ENCODE measurements at regions not wholly inside any gene's neighbourhood (a gene's known extent, or its start where the extent isn't known, plus 50 kb on each side); places are given as distances from the start of the nearest gene placed in this dataset.

GRCh38 chr21:38669186-38669585 lies 136.5 kb upstream of the ETS2 start:
- no peak overlapping the region for H3K27ac ChIP-seq (ENCODE audit: extremely low read depth, low read depth, low read length)
- no peaks in the 10 kb centered on the region for H3K36me3 ChIP-seq (ENCODE audit: control insufficient read depth in 2 of 2, insufficient read depth in 1 of 2, low read length in 2 of 2)
- H3K9me3 ChIP-seq (ENCODE audit: control insufficient read depth, insufficient read depth, low read depth, low read length), result no peaks in the 10 kb centered on the region
- peak; percentile 45 for TF ChIP-seq CTCF (tag by site-specific recombination; IDR thresholded peaks at IDR 0.05)
- TF ChIP-seq ZNF354C (tag by site-specific recombination; IDR thresholded peaks at IDR 0.05; ENCODE audit: borderline replicate concordance, low read depth), result no peak
- ChIA-PET POLR2A (no interaction called here), CTCF (interaction anchor here (0.5 to 3.1 kb wide), 14 partner anchors 10 to 469 kb away, joined by 3 to 16 read pairs (median 4); no protein-coding TSS in a partner anchor)
- no peaks in the 10 kb centered on the region for H3K4me1 ChIP-seq (ENCODE audit: control insufficient read depth, insufficient read depth, low read length)
- no peak overlapping the region for H3K4me3 ChIP-seq (ENCODE audit: low read depth, low read length)

GRCh38 chr21:38670861-38671260 lies 134.9 kb upstream of the ETS2 start:
- Histone ChIP-seq H3K4me3 (ENCODE audit: low read depth, low read length) (no peak overlapping the region), H3K4me1 (ENCODE audit: control insufficient read depth, insufficient read depth, low read length) (no peaks in the 10 kb centered on the region), H3K36me3 (ENCODE audit: control insufficient read depth in 2 of 2, insufficient read depth in 1 of 2, low read length in 2 of 2) (no peaks in the 10 kb centered on the region), H3K27ac (ENCODE audit: extremely low read depth, low read depth, low read length) (no peak overlapping the region), H3K9me3 (ENCODE audit: control insufficient read depth, insufficient read depth, low read depth, low read length) (no peaks in the 10 kb centered on the region)
- ChIA-PET CTCF (interaction anchor here (0.6 to 2.5 kb wide), 3 partner anchors 8 to 28 kb away, joined by 3 to 12 read pairs (median 5); no protein-coding TSS in a partner anchor), POLR2A (no interaction called here)
- TF ChIP-seq ZNF426 (tag by site-specific recombination; IDR thresholded peaks at IDR 0.05) (no peak), ZNF837 (tag by site-specific recombination; IDR thresholded peaks at IDR 0.05) (no peak), ZNF624 (tag by site-specific recombination; IDR thresholded peaks at IDR 0.05) (no peak), ZNF843 (tag by site-specific recombination; IDR thresholded peaks at IDR 0.05) (no peak), ZNF544 (tag by site-specific recombination; IDR thresholded peaks at IDR 0.05) (no peak), ZNF670 (tag by site-specific recombination; IDR thresholded peaks at IDR 0.05; ENCODE audit: low read depth) (no peak), ZNF610 (tag by site-specific recombination; IDR thresholded peaks at IDR 0.05; ENCODE audit: borderline replicate concordance) (no peak), ZNF398 (tag by site-specific recombination; IDR thresholded peaks at IDR 0.05) (no peak), ZNF148 (tag by site-specific recombination; IDR thresholded peaks at IDR 0.05; ENCODE audit: borderline replicate concordance) (no peak), ZBTB21 (tag by site-specific recombination; IDR thresholded peaks at IDR 0.05) (no peak), ZNF280C (tag by site-specific recombination; IDR thresholded peaks at IDR 0.05) (no peak), GLI4 (tag by site-specific recombination; IDR thresholded peaks at IDR 0.05) (no peak), ZNF19 (tag by site-specific recombination; IDR thresholded peaks at IDR 0.05; ENCODE audit: low read depth) (no peak), TSHZ1 (tag by site-specific recombination; IDR thresholded peaks at IDR 0.05; ENCODE audit: borderline replicate concordance) (no peak), HOXC10 (CRISPR knock-in tag; IDR thresholded peaks at IDR 0.05) (no peak), ZNF830 (tag by site-specific recombination; IDR thresholded peaks at IDR 0.05; ENCODE audit: low read depth) (no peak)
